AG04450 (cell line): ENCODE measurements at regions not wholly inside any gene's neighbourhood (a gene's known extent, or its start where the extent isn't known, plus 50 kb on each side); places are given as distances from the start of the nearest gene placed in this dataset.

ENCODE experiments used
- CTCF ChIA-PET: fragments of 300-600, 350-600 bp; formaldehyde crosslinking; extraction: SDS; loops from one replicate; lab custom pipeline; 2022; ENCODE audit warnings: antibody characterized with exemption, inconsistent platforms; lab: Charles Lee
- POLR2A ChIA-PET: fragments of 350-600 bp; formaldehyde crosslinking; extraction: SDS; loops from one replicate; lab custom pipeline; 2021; ENCODE audit warnings: antibody characterized with exemption, inconsistent platforms; lab: Yijun Ruan, JAX
- DNase-seq: peaks from one replicate; pipeline ENCODE4 v3.0.0-alpha.2; 2011; ENCODE audit warnings: low read depth, low spot score
- H3K27ac ChIP-seq: one replicate; pipeline ENCODE4 v1.5.1; 2012; ENCODE audit warnings: low read depth, low read length, control low read depth
- H3K27me3 ChIP-seq: one replicate; pipeline ENCODE4 v1.6.0; 2012; ENCODE audit warnings: low read length; ENCODE audit not compliant: control insufficient read depth, insufficient read depth
- H3K4me3 ChIP-seq: 2 replicates; pipeline ENCODE4 v1.5.1; 2011; ENCODE audit warnings: mild to moderate bottlenecking, low read depth, low read length, control low read depth
- H3K9me3 ChIP-seq: 2 replicates; pipeline ENCODE4 v1.5.1; 2012; ENCODE audit warnings: low read length; ENCODE audit not compliant: control insufficient read depth, insufficient read depth
- CTCF ChIP-seq: IDR thresholded peaks from 2 replicates; pipeline ENCODE4 v1.5.1; 2011; ENCODE audit warnings: low read depth, low read length, control low read depth, inconsistent platforms

DNA sequence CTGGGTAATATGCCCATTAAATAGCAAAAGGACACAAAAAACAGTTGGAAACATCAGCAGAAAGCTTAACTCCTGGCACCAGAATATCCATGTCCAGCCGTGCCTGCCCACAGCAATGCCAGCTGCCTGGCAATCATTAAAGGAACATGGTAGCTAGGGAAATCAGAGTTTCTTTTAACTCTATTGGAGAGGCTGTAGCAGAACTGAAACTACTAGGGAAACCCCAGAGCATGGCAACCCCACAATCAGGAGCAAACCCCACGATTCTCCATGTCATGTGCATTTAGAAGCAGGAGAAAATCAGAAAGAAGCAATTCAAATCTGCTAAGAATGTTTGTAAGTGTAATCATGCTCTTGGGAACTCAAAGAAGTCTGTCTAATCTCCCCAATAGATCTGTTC is 409.0 kb upstream of the SMIM21 start:
- H3K9me3 ChIP-seq = no peaks in the 10 kb centered on the region
- ChIA-PET POLR2A (no interaction called here), CTCF (interaction anchor here (0.6 kb wide), 1 partner anchor 420 kb away, joined by 3 read pairs; no protein-coding TSS in a partner anchor)
- TF ChIP-seq CTCF = no peak
- DNase-seq = no peak
- H3K27me3 ChIP-seq = no peaks in the 10 kb centered on the region
- H3K27ac ChIP-seq = no peak overlapping the region
- H3K4me3 ChIP-seq = no peak overlapping the region

DNA sequence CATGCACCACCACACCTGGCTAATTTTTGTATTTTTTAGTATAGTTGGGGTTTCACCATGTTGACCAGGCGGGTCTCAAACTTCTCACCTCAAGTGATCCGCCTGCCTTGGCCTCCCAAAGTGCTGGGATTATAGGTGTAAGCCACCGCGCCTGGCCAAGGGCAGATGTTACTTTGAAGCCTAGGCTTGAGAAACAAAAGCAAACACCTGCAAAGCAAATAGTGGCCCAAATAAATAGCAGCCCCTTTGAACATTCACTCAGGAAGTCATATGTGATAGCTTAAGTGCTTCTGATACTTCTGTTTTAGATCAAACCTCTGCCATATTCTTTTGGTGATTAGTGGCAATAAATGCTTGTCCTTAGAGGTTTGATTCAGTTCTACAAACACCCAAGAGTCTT is 404.5 kb upstream of the SMIM21 start:
- Histone ChIP-seq H3K4me3 (no peak overlapping the region), H3K9me3 (no peaks in the 10 kb centered on the region), H3K27ac (no peak overlapping the region), H3K27me3 (no peaks in the 10 kb centered on the region)
- ChIA-PET CTCF (no interaction called here), POLR2A (no interaction called here)
- no peak for TF ChIP-seq CTCF
- DNase-seq = no peak

DNA sequence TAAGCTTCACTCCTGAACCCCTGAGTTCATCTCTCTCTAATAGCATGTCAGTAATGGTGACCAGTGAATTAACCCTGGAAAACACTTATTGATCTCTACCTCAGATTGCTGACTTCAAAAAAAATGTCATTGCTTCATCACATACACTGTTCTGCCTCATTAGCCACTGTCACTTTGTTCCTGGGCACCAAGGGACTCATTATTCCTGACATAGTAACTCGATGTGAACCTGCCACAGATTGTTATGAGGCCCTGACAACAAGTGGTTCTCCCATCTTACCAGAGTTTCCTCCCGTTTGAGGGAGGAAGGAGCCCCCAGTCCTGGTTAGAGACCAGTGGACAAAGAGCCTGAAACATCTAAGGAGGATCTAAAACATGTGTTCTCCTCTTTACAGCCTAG is 403.3 kb upstream of the SMIM21 start:
- POLR2A ChIA-PET = no interaction called here
- CTCF ChIA-PET = no interaction called here
- H3K27ac ChIP-seq = no peak overlapping the region
- H3K9me3 ChIP-seq = no peaks in the 10 kb centered on the region
- H3K27me3 ChIP-seq = no peaks in the 10 kb centered on the region
- no peak for TF ChIP-seq CTCF
- DNase-seq = no peak
- H3K4me3 ChIP-seq = no peak overlapping the region

DNA sequence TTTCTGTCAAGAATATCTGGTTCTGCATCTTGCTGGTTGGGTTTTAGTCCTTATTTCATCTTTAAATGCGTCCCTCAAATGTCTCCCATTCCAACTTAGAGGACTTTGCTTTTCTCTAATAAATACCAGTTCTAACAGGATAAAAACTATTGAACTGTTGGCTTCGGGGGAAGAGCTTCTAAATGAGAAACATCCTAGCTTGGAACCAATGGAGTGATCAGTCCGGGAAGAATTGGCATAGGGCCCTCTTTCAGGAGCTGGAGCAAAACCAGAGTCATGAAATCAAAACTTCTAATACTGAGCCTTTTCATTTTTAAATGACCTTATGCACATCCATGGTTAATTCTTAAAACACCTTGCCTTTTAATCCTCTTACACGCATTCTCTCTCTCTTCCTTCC is 401.6 kb upstream of the SMIM21 start:
- Histone ChIP-seq H3K27ac (no peak overlapping the region), H3K27me3 (no peaks in the 10 kb centered on the region), H3K4me3 (no peak overlapping the region), H3K9me3 (no peaks in the 10 kb centered on the region)
- POLR2A ChIA-PET = no interaction called here
- DNase-seq = no peak
- no peak for TF ChIP-seq CTCF
- CTCF ChIA-PET = no interaction called here

GRCh38 chr18:75828379-75828778 is 400.9 kb upstream of the SMIM21 start:
- no peak overlapping the region for H3K27ac ChIP-seq
- ChIA-PET POLR2A (no interaction called here), CTCF (no interaction called here)
- H3K27me3 ChIP-seq = no peaks in the 10 kb centered on the region
- no peak overlapping the region for H3K4me3 ChIP-seq
- no peak for TF ChIP-seq CTCF
- no peaks in the 10 kb centered on the region for H3K9me3 ChIP-seq
- no peak for DNase-seq
